ENCODE measurements at regions not wholly inside any gene's neighbourhood (a gene's known extent, or its start where the extent isn't known, plus 50 kb on each side); places are given as distances from the start of the nearest gene placed in this dataset.

DNA sequence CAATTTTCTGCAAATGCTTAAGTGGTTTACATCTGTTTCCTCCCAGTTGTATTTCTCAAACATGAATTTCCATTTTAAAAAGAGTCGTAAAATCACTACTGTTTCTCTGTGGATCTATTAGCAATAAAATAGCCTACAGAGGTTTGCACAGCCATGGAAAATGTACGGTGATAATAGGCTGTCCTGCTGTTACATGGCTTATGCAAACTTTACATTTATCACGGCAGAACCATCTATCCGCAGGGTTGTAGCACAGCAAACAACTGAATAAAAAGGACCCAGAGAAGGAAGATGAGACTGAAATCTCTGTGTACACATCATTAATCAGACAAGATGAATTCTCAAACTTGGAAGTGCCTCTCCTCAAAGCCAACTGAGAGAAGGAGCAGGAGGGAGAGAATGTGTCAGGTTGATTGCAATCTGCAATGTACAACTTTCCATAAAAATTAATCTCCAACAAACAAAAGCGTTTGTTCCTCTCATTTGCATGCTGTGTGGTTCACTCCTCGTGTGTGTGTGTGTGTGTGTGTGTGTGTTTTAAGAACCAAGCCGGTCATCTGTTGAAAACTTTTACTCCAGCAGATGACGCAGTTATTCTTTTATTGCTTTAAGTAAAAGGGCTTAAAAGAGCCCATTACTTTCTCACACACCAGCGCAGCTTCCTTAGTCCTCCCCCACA lies 279.3 kb downstream of the SKAP2 start:
- TF ChIP-seq MXI1 (conservative IDR thresholded peaks at IDR 0.05; ENCODE audit: poor library complexity, severe bottlenecking): no peak
- TF ChIP-seq, protein P1, sequence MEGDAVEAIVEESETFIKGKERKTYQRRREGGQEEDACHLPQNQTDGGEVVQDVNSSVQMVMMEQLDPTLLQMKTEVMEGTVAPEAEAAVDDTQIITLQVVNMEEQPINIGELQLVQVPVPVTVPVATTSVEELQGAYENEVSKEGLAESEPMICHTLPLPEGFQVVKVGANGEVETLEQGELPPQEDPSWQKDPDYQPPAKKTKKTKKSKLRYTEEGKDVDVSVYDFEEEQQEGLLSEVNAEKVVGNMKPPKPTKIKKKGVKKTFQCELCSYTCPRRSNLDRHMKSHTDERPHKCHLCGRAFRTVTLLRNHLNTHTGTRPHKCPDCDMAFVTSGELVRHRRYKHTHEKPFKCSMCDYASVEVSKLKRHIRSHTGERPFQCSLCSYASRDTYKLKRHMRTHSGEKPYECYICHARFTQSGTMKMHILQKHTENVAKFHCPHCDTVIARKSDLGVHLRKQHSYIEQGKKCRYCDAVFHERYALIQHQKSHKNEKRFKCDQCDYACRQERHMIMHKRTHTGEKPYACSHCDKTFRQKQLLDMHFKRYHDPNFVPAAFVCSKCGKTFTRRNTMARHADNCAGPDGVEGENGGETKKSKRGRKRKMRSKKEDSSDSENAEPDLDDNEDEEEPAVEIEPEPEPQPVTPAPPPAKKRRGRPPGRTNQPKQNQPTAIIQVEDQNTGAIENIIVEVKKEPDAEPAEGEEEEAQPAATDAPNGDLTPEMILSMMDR (IDR thresholded peaks at IDR 0.05; ENCODE audit: poor library complexity, severe bottlenecking): no peak
- TF ChIP-seq POLR2AphosphoS5 (IDR thresholded peaks at IDR 0.05): no peak
- no peak for TF ChIP-seq EZH2 (IDR thresholded peaks at IDR 0.05; ENCODE audit: borderline replicate concordance, insufficient read depth, low read length, poor library complexity, severe bottlenecking)
- no peak for TF ChIP-seq EP300 (conservative IDR thresholded peaks at IDR 0.05; ENCODE audit: poor library complexity, severe bottlenecking)
- TF ChIP-seq, protein P2, sequence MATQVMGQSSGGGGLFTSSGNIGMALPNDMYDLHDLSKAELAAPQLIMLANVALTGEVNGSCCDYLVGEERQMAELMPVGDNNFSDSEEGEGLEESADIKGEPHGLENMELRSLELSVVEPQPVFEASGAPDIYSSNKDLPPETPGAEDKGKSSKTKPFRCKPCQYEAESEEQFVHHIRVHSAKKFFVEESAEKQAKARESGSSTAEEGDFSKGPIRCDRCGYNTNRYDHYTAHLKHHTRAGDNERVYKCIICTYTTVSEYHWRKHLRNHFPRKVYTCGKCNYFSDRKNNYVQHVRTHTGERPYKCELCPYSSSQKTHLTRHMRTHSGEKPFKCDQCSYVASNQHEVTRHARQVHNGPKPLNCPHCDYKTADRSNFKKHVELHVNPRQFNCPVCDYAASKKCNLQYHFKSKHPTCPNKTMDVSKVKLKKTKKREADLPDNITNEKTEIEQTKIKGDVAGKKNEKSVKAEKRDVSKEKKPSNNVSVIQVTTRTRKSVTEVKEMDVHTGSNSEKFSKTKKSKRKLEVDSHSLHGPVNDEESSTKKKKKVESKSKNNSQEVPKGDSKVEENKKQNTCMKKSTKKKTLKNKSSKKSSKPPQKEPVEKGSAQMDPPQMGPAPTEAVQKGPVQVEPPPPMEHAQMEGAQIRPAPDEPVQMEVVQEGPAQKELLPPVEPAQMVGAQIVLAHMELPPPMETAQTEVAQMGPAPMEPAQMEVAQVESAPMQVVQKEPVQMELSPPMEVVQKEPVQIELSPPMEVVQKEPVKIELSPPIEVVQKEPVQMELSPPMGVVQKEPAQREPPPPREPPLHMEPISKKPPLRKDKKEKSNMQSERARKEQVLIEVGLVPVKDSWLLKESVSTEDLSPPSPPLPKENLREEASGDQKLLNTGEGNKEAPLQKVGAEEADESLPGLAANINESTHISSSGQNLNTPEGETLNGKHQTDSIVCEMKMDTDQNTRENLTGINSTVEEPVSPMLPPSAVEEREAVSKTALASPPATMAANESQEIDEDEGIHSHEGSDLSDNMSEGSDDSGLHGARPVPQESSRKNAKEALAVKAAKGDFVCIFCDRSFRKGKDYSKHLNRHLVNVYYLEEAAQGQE (IDR thresholded peaks at IDR 0.05; ENCODE audit: borderline replicate concordance): no peak
- TF ChIP-seq RAD21 (conservative IDR thresholded peaks at IDR 0.05): no peak
- no peak for TF ChIP-seq TAF1 (IDR thresholded peaks at IDR 0.05; ENCODE audit: low read depth)

All from neural cell (in vitro differentiated cells).